Fibroblast of lung (primary cell): ENCODE measurements at regions not wholly inside any gene's neighbourhood (a gene's known extent, or its start where the extent isn't known, plus 50 kb on each side); places are given as distances from the start of the nearest gene placed in this dataset.

Source experiments
- EZH2 ChIP-seq: IDR thresholded peaks from 2 replicates; pipeline ENCODE4 v1.5.1; 2012; ENCODE audit warnings: low read length, control low read depth, mild to moderate bottlenecking; ENCODE audit errors: missing control alignments
- TF ChIP-seq, protein P1 (sequence below), 2 donors: IDR thresholded peaks in 1 of 2; conservative IDR thresholded peaks in 1 of 2; 1 replicate in 1 of 2; 2 replicates in 1 of 2; pipeline ENCODE4 v1.5.1; 2011 to 2012; ENCODE audit warnings: low read length in 2 of 2, control low read depth in 1 of 2, inconsistent platforms in 1 of 2, low read depth in 1 of 2, mild to moderate bottlenecking in 1 of 2

DNA sequence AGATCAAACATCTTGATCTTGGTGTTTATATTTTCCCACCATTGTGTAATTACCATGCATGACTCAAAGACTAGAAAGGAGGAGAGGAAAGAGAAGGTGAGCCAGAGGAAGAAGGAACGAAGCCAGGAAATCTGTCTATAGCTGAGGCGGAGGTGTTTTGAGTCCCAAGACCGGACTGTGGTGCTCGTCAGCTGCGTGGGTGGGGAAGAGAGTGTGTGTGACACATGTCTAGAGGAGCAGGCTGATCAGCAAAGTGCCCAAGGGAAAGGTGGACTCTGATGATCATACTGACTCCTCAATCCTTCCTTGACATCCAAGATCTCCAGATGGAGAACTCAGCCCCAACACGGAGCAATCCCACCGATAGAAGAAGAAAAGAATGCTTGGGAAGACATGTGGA is 189.5 kb upstream of the MINDY3 start:
- TF ChIP-seq, protein P1, sequence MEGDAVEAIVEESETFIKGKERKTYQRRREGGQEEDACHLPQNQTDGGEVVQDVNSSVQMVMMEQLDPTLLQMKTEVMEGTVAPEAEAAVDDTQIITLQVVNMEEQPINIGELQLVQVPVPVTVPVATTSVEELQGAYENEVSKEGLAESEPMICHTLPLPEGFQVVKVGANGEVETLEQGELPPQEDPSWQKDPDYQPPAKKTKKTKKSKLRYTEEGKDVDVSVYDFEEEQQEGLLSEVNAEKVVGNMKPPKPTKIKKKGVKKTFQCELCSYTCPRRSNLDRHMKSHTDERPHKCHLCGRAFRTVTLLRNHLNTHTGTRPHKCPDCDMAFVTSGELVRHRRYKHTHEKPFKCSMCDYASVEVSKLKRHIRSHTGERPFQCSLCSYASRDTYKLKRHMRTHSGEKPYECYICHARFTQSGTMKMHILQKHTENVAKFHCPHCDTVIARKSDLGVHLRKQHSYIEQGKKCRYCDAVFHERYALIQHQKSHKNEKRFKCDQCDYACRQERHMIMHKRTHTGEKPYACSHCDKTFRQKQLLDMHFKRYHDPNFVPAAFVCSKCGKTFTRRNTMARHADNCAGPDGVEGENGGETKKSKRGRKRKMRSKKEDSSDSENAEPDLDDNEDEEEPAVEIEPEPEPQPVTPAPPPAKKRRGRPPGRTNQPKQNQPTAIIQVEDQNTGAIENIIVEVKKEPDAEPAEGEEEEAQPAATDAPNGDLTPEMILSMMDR (conservative IDR thresholded peaks at IDR 0.05 in 1 of 2, IDR thresholded peaks at IDR 0.05 in 1 of 2; ENCODE audit: low read depth in 1 of 2, low read length in 2 of 2), result no peak
- no peak for TF ChIP-seq EZH2
